ENCODE measurements at regions not wholly inside any gene's neighbourhood (a gene's known extent, or its start where the extent isn't known, plus 50 kb on each side); places are given as distances from the start of the nearest gene placed in this dataset.

DNA sequence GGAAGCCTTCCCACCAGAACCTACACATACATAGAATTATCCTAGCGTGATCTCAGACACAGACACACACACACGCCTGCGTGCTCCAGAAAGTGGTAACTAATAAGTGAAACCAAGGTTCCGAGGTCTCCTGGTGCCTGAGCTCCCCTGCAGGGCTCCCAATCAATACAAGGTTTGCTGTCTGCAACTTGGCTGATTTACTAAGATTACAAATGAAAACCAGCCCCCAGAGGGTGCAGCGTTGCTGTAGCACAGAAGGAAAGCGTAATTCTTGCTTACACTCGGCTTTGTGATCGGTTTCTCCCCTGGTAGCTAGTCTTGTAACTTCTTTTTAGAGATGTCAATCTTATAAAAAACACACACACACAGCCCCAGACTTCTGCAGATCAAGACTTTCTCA, 334.1 kb upstream of the XYLT1 start:
- Histone ChIP-seq H3K36me3 (no peaks in the 10 kb centered on the region), H3K27me3 (no peaks in the 10 kb centered on the region), H3K9me3 (no peaks in the 10 kb centered on the region), H3K27ac (no peak overlapping the region), H3K4me3 (no peak overlapping the region), H3K4me1 (no peaks in the 10 kb centered on the region)
- no peak for DNase-seq
- intact Hi-C loops (cut with DNase I; ENCODE audit: low total_unique reads) = no loop called here
- TF ChIP-seq, protein P1, sequence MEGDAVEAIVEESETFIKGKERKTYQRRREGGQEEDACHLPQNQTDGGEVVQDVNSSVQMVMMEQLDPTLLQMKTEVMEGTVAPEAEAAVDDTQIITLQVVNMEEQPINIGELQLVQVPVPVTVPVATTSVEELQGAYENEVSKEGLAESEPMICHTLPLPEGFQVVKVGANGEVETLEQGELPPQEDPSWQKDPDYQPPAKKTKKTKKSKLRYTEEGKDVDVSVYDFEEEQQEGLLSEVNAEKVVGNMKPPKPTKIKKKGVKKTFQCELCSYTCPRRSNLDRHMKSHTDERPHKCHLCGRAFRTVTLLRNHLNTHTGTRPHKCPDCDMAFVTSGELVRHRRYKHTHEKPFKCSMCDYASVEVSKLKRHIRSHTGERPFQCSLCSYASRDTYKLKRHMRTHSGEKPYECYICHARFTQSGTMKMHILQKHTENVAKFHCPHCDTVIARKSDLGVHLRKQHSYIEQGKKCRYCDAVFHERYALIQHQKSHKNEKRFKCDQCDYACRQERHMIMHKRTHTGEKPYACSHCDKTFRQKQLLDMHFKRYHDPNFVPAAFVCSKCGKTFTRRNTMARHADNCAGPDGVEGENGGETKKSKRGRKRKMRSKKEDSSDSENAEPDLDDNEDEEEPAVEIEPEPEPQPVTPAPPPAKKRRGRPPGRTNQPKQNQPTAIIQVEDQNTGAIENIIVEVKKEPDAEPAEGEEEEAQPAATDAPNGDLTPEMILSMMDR (IDR thresholded peaks at IDR 0.05) = no peak
- TF ChIP-seq POLR2A (IDR thresholded peaks at IDR 0.05) = no peak

DNA sequence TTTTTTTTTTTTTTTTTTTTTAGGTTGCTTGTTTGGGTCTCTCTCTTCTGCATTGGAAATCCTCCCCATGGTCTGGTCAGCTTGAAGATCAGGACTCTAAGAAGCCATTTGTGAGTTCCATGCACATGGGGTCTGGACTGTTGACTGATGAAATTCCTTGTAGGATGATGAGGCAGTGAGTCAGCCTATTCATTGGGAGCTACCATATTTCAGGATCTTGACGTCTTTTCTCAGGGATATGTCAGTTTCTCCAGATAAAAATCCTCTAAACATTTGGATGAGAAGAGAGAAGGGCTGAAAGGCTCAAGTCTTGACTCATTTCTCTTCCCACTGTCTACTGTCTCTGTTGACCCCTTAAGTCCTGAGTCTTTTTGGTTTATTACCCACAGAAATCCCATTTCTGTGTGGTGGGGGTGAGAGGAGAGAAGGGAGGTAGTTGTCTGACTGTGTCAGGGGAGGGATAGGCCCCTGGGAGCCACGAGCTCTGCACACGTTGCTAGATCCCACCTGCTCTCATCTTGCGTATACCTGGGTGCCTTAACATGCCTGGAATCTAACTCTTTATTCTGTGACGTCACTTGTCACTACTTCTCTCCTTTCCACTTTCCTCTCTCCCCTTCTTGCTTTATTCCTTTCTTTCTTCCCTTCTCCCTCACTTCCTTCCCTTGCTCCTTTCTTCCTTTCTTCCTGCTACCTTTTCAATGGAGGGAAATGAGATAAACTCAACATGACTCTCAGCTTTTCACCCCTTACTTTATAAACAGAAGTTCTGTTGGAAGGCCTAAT, 333.1 kb upstream of the XYLT1 start:
- intact Hi-C loops (cut with DNase I; ENCODE audit: low total_unique reads) = no loop called here
- TF ChIP-seq, protein P1 (IDR thresholded peaks at IDR 0.05) = no peak
- TF ChIP-seq POLR2A (IDR thresholded peaks at IDR 0.05) = no peak

DNA sequence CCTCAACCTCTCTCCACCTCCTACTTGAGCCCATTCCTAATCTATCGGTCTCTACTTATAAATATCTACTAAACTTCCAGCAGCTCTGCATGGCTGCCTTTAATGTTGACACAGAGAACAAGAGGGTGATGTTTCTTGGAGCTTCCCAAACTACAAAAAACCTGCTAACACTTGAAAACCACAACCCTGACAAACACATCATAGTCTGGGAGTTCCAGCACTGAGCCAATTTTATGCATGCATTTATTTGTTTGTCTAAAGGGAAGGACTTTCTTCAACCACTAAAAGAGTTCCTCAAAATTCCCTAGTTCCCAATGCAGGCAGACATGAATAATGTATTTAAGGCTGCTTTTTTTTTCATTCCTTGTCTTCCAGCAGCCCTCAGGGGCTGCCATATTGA, 331.8 kb upstream of the XYLT1 start:
- Histone ChIP-seq H3K4me3 (no peak overlapping the region), H3K4me1 (no peaks in the 10 kb centered on the region), H3K9me3 (no peaks in the 10 kb centered on the region), H3K27me3 (no peaks in the 10 kb centered on the region), H3K27ac (no peak overlapping the region), H3K36me3 (no peaks in the 10 kb centered on the region)
- intact Hi-C loops (cut with DNase I; ENCODE audit: low total_unique reads) = no loop called here
- no peak for DNase-seq
- TF ChIP-seq, protein P1 (IDR thresholded peaks at IDR 0.05) = no peak
- no peak for TF ChIP-seq POLR2A (IDR thresholded peaks at IDR 0.05)

More for the DNA sequence above, 333.1 kb upstream of the XYLT1 start:
- Histone ChIP-seq H3K36me3 (no peaks in the 10 kb centered on the region), H3K4me1 (no peaks in the 10 kb centered on the region), H3K27ac (no peak overlapping the region), H3K27me3 (no peaks in the 10 kb centered on the region), H3K4me3 (no peak overlapping the region), H3K9me3 (no peaks in the 10 kb centered on the region)
- no peak for DNase-seq

DNA sequence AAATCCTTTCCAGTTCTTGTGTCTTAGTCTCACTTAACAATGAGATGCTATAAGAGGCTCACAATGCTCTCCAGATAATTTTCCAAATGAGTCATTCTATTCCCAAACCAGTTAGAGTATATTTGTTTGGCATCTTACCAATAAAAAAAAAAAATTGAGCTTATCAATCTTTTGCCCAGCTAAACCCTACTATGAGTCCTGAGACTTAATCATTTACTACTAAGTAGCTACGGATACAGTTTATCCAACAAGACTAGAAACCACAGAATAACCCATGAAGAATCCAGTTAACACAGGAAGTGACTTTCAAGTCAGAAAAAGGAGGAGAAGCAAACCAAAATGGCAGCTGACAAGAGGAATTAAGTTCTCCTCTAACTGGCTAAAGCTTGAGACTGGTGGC, 330.3 kb upstream of the XYLT1 start:
- Histone ChIP-seq H3K27me3 (no peaks in the 10 kb centered on the region), H3K4me3 (no peak overlapping the region), H3K4me1 (no peaks in the 10 kb centered on the region), H3K27ac (no peak overlapping the region), H3K36me3 (no peaks in the 10 kb centered on the region), H3K9me3 (no peaks in the 10 kb centered on the region)
- DNase-seq = no peak
- intact Hi-C loops (cut with DNase I; ENCODE audit: low total_unique reads) = no loop called here
- TF ChIP-seq, protein P1 (IDR thresholded peaks at IDR 0.05) = no peak
- no peak for TF ChIP-seq POLR2A (IDR thresholded peaks at IDR 0.05)

DNA sequence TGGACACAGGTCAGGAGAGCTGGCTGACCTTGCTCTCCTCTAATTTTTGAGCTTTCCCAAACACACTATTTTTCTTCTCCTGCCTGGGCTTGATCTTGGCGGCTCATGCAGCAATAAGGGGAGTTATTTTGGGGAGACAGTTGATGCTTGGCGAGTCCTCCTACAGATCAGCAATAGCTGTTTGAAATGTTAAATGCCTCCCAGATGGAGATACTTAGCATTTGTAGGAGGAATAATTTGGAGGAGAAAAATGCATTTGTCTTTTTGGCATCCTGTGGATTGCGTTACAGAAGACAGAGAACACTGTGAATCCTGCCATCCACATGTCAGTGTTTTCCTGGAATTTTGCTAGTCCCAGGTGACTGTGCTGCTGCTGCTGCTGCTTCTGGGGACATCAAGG, 328.0 kb upstream of the XYLT1 start:
- DNase-seq = no peak
- Histone ChIP-seq H3K36me3 (no peaks in the 10 kb centered on the region), H3K9me3 (no peaks in the 10 kb centered on the region), H3K27ac (no peak overlapping the region), H3K27me3 (no peaks in the 10 kb centered on the region), H3K4me3 (no peak overlapping the region), H3K4me1 (no peaks in the 10 kb centered on the region)
- intact Hi-C loops (cut with DNase I; ENCODE audit: low total_unique reads) = no loop called here
- TF ChIP-seq, protein P1 (IDR thresholded peaks at IDR 0.05) = no peak
- TF ChIP-seq POLR2A (IDR thresholded peaks at IDR 0.05) = no peak
